ENCODE measurements at regions not wholly inside any gene's neighbourhood (a gene's known extent, or its start where the extent isn't known, plus 50 kb on each side); places are given as distances from the start of the nearest gene placed in this dataset.

DNA sequence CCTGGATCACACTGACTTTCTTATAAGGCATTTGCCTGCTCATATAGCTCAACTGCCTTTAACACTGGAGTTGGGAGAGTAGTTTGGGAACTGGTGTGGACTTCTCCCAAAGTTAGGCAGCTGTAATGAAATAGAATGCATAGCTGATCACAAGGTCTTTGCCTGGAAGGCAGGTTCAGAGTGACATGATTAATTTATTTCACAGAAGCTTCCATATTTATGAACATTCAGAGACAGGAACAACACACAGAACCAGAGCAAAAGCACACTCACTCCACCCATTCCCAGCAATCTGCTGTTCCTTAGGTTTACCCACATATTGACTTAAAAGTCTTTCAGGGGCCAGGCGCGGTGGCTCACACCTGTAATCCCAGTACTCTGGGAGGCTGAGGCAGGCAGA is 234.2 kb downstream of the REEP3 start:
- Histone ChIP-seq H3K27ac (ENCODE audit: low read depth, low read length) (no peak overlapping the region), H3K4me1 (ENCODE audit: insufficient read depth, low read length) (no peaks in the 10 kb centered on the region), H3K36me3 (ENCODE audit: insufficient read depth, low read length) (no peaks in the 10 kb centered on the region), H3K9me3 (ENCODE audit: low read length) (no peaks in the 10 kb centered on the region), H3K27me3 (ENCODE audit: insufficient read depth, low read length, poor library complexity, severe bottlenecking) (peaks cover 5% of the 10 kb centered on the region), H3K4me3 (ENCODE audit: low read length) (no peak overlapping the region)
- Mint-ChIP-seq H3K9me3 (peaks cover 0 to 3% (median 0%) of the 10 kb centered on the region in 5 donors), H3K27ac (no peak overlapping the region), H3K4me3 (no peak overlapping the region), H3K4me1 (no peaks in the 10 kb centered on the region), H3K36me3 (no peaks in the 10 kb centered on the region), H3K27me3 (peaks cover 3 to 15% of the 10 kb centered on the region in 2 donors)
- ChIA-PET POLR2A (no interaction called here), CTCF (no interaction called here)
- DNase-seq = no peak

DNA sequence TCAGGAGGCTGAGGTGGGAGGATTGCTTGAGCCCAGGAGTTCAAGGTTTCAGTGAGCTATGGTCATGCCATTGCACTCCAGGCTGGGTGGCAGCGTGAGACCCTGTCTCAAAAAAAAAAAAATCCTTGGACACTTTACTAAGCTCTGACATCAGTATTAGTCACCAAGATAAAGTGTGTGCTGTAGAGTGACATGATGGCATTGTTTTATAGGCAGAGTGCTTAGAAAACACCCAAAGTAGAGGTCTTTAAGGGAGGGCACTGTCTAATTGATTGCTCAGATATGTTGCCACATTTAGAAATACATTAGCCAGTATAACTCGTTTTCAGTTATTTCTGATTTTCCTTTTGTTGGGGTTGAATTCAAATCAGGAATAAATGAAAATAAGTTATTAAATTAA is 235.9 kb downstream of the REEP3 start:
- no peaks in the 10 kb centered on the region for H3K4me1 ChIP-seq (ENCODE audit: insufficient read depth, low read length)
- H3K27ac ChIP-seq (ENCODE audit: low read depth, low read length) = no peak overlapping the region
- H3K4me3 ChIP-seq (ENCODE audit: low read length) = no peak overlapping the region
- POLR2A ChIA-PET = no interaction called here
- H3K27ac Mint-ChIP-seq = no peak overlapping the region
- H3K4me3 Mint-ChIP-seq = no peak overlapping the region
- H3K9me3 Mint-ChIP-seq = peaks cover 0 to 3% (median 0%) of the 10 kb centered on the region in 5 donors
- no peaks in the 10 kb centered on the region for H3K36me3 Mint-ChIP-seq
- peaks cover 5% of the 10 kb centered on the region for H3K27me3 ChIP-seq (ENCODE audit: insufficient read depth, low read length, poor library complexity, severe bottlenecking)
- H3K27me3 Mint-ChIP-seq = peaks cover 11 to 24% of the 10 kb centered on the region in 2 donors
- CTCF ChIA-PET = no interaction called here
- no peak for DNase-seq
- H3K36me3 ChIP-seq (ENCODE audit: insufficient read depth, low read length) = no peaks in the 10 kb centered on the region
- H3K9me3 ChIP-seq (ENCODE audit: low read length) = no peaks in the 10 kb centered on the region
- no peaks in the 10 kb centered on the region for H3K4me1 Mint-ChIP-seq

DNA sequence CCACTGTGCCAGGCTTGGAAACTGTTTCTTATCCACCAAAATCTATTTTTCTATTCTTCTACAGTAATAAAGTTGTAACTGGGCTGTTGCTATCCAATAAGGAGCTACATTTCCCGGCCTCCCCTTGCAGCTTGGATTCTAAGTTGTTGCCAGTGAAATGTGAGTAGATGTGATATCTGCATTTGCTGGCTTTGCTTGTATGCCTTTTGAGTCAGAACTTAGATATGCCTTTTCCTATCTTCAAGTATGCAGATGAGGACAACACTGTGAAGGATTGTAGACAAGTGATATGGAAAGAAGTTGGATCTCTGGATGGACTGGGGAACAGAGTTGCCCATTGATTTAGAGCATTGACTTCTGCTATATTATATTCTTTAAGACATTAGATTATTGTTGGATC is 236.9 kb downstream of the REEP3 start:
- H3K4me3 Mint-ChIP-seq = no peak overlapping the region
- no peaks in the 10 kb centered on the region for H3K9me3 ChIP-seq (ENCODE audit: low read length)
- H3K27ac Mint-ChIP-seq = no peak overlapping the region
- H3K9me3 Mint-ChIP-seq = peaks cover 0 to 3% (median 0%) of the 10 kb centered on the region in 5 donors
- POLR2A ChIA-PET = no interaction called here
- H3K4me3 ChIP-seq (ENCODE audit: low read length) = no peak overlapping the region
- peaks cover 12 to 19% of the 10 kb centered on the region in 2 donors for H3K27me3 Mint-ChIP-seq
- no peaks in the 10 kb centered on the region for H3K36me3 ChIP-seq (ENCODE audit: insufficient read depth, low read length)
- DNase-seq = no peak
- peaks cover 5% of the 10 kb centered on the region for H3K27me3 ChIP-seq (ENCODE audit: insufficient read depth, low read length, poor library complexity, severe bottlenecking)
- CTCF ChIA-PET = no interaction called here
- no peaks in the 10 kb centered on the region for H3K4me1 ChIP-seq (ENCODE audit: insufficient read depth, low read length)
- no peaks in the 10 kb centered on the region for H3K36me3 Mint-ChIP-seq
- no peak overlapping the region for H3K27ac ChIP-seq (ENCODE audit: low read depth, low read length)
- no peaks in the 10 kb centered on the region for H3K4me1 Mint-ChIP-seq

DNA sequence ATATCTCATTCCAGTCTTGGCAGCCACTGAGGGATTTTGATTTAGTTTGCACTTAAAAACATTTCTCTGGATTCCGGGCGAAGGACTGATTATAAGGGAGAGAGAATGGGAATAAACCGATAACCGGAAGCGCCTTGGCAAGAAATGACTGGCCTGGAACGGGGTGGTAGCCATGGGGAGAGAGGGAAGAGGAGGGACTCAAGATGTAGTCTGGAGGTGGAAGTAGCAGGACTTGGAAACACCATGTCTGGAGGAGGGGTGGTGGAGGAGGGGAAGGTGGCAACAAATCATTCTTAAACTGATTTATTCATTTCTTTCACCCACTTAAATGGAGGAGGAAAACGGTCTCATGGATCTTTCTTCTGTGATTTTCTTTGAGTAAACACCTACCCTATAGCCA is 238.1 kb downstream of the REEP3 start:
- no peak for DNase-seq
- POLR2A ChIA-PET = no interaction called here
- H3K36me3 Mint-ChIP-seq = no peaks in the 10 kb centered on the region
- H3K27me3 Mint-ChIP-seq = peaks cover 14 to 20% of the 10 kb centered on the region in 2 donors
- Histone ChIP-seq H3K9me3 (ENCODE audit: low read length) (no peaks in the 10 kb centered on the region), H3K36me3 (ENCODE audit: insufficient read depth, low read length) (no peaks in the 10 kb centered on the region), H3K27ac (ENCODE audit: low read depth, low read length) (no peak overlapping the region), H3K27me3 (ENCODE audit: insufficient read depth, low read length, poor library complexity, severe bottlenecking) (peaks cover 5% of the 10 kb centered on the region), H3K4me1 (ENCODE audit: insufficient read depth, low read length) (no peaks in the 10 kb centered on the region), H3K4me3 (ENCODE audit: low read length) (no peak overlapping the region)
- H3K9me3 Mint-ChIP-seq = peaks cover 0 to 2% (median 0%) of the 10 kb centered on the region in 5 donors
- CTCF ChIA-PET = no interaction called here
- no peaks in the 10 kb centered on the region for H3K4me1 Mint-ChIP-seq
- H3K4me3 Mint-ChIP-seq = no peak overlapping the region
- H3K27ac Mint-ChIP-seq = no peak overlapping the region

DNA sequence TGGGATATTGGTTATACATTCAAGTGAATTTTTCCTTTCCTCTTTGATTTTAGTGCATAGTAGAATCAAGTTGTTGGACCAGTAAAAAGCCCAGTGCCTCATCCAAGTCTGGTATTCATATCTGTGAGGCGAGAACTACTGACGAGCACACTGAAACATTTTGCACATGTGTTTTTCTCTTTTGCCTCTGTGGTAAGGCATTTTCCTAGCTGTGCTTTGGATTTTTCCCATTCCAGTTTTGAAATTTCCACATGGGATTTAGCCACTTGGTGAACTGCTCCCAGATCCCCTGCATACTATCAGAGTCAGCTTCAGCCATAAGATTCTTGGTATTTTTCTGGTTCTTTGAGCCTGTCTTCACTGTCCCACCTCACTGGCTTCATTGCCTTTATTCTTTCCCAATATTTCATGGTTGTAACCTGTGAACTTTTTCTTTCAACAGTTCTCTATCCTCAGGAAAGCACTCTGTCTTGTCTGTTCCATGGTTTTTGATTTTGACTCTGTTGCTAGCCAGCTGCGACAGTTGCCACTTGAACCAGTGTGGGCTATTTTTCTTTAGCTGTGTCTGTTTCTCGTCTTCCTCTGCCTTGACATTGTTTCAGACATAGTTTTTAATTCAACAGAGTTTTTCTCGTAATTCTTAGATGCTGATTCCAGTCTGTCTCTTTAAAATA is 239.0 kb downstream of the REEP3 start:
- ChIA-PET POLR2A (no interaction called here), CTCF (no interaction called here)
- H3K27ac Mint-ChIP-seq = no peak overlapping the region
- H3K4me1 Mint-ChIP-seq = no peaks in the 10 kb centered on the region
- Histone ChIP-seq H3K27me3 (ENCODE audit: insufficient read depth, low read length, poor library complexity, severe bottlenecking) (peaks cover 5% of the 10 kb centered on the region), H3K4me1 (ENCODE audit: insufficient read depth, low read length) (no peaks in the 10 kb centered on the region), H3K4me3 (ENCODE audit: low read length) (no peak overlapping the region), H3K27ac (ENCODE audit: low read depth, low read length) (no peak overlapping the region), H3K36me3 (ENCODE audit: insufficient read depth, low read length) (no peaks in the 10 kb centered on the region), H3K9me3 (ENCODE audit: low read length) (no peaks in the 10 kb centered on the region)
- no peaks in the 10 kb centered on the region for H3K9me3 Mint-ChIP-seq
- peaks cover 16 to 21% of the 10 kb centered on the region in 2 donors for H3K27me3 Mint-ChIP-seq
- DNase-seq = no peak
- H3K4me3 Mint-ChIP-seq = no peak overlapping the region
- H3K36me3 Mint-ChIP-seq = no peaks in the 10 kb centered on the region

DNA sequence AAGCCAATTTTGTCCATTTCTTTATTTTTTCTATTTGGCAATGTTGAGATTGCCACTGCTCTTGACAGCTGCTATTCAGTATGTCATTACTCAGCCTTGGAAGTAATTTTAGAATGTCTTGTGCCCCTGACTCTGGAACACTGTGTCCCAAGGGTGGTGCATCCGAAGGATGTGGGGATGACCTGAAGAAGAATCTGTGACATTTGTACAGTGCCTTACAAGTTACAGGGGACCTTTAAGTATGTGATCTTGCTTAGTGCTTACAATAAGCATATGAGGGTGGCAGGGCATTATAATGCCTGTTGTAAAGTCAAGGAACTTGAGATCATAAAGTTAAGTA is 239.5 kb downstream of the REEP3 start:
- DNase-seq = no peak
- H3K27me3 Mint-ChIP-seq = peaks cover 16 to 21% of the 10 kb centered on the region in 2 donors
- no peak overlapping the region for H3K27ac Mint-ChIP-seq
- H3K4me1 ChIP-seq (ENCODE audit: insufficient read depth, low read length) = no peaks in the 10 kb centered on the region
- peaks cover 5% of the 10 kb centered on the region for H3K27me3 ChIP-seq (ENCODE audit: insufficient read depth, low read length, poor library complexity, severe bottlenecking)
- no peaks in the 10 kb centered on the region for H3K36me3 Mint-ChIP-seq
- no peak overlapping the region for H3K4me3 ChIP-seq (ENCODE audit: low read length)
- no peaks in the 10 kb centered on the region for H3K9me3 ChIP-seq (ENCODE audit: low read length)
- H3K9me3 Mint-ChIP-seq = no peaks in the 10 kb centered on the region
- no peak overlapping the region for H3K4me3 Mint-ChIP-seq
- no peak overlapping the region for H3K27ac ChIP-seq (ENCODE audit: low read depth, low read length)
- no peaks in the 10 kb centered on the region for H3K4me1 Mint-ChIP-seq
- no peaks in the 10 kb centered on the region for H3K36me3 ChIP-seq (ENCODE audit: insufficient read depth, low read length)
- POLR2A ChIA-PET = no interaction called here
- CTCF ChIA-PET = no interaction called here

DNA sequence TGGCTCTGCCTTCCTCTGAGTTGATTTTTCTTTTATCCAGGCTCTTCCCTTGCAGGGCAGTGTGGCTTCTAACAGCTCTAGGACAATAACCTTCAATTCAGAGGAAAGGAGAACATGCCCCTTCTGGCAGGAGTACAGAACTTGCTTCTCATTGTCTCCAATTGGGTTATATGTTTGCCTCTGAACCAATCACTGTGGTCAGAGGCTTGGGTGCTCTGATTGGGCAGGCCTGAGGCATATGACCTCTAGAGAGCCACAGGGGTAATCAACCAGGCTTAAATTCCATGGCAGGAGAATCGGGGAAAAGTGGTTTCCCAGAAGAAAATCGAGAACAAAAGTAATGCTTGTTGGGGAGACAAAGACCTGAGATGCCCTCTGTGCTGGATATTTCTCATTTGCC is 240.0 kb downstream of the REEP3 start:
- no peak overlapping the region for H3K27ac ChIP-seq (ENCODE audit: low read depth, low read length)
- H3K9me3 ChIP-seq (ENCODE audit: low read length) = no peaks in the 10 kb centered on the region
- Mint-ChIP-seq H3K4me3 (no peak overlapping the region), H3K27me3 (peaks cover 16 to 24% of the 10 kb centered on the region in 2 donors), H3K27ac (no peak overlapping the region), H3K4me1 (no peaks in the 10 kb centered on the region), H3K36me3 (no peaks in the 10 kb centered on the region), H3K9me3 (no peaks in the 10 kb centered on the region)
- no peaks in the 10 kb centered on the region for H3K36me3 ChIP-seq (ENCODE audit: insufficient read depth, low read length)
- peaks cover 5% of the 10 kb centered on the region for H3K27me3 ChIP-seq (ENCODE audit: insufficient read depth, low read length, poor library complexity, severe bottlenecking)
- ChIA-PET POLR2A (no interaction called here), CTCF (no interaction called here)
- H3K4me1 ChIP-seq (ENCODE audit: insufficient read depth, low read length) = no peaks in the 10 kb centered on the region
- DNase-seq = no peak
- no peak overlapping the region for H3K4me3 ChIP-seq (ENCODE audit: low read length)

DNA sequence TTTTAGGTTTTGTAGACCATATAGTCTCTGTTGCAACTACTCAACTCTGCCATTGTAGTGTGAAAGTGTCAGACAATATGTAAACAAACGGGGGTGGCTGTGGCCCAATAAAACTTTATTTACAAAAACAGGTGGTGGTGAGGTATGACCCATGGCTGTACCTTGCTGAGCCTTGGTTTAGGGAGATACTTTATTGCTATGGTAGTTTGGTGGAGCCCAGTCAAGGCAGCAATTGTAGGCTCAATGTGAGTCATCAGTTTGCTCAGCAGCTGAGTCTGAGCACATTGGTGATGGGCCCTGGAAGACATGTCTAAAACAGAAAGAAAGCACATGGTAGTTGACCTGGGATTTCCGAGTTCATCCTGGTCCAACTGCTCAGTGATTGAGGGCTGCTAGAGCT is 242.5 kb downstream of the REEP3 start:
- POLR2A ChIA-PET = no interaction called here
- Histone ChIP-seq H3K36me3 (ENCODE audit: insufficient read depth, low read length) (no peaks in the 10 kb centered on the region), H3K4me3 (ENCODE audit: low read length) (no peak overlapping the region), H3K27ac (ENCODE audit: low read depth, low read length) (no peak overlapping the region), H3K9me3 (ENCODE audit: low read length) (no peaks in the 10 kb centered on the region), H3K27me3 (ENCODE audit: insufficient read depth, low read length, poor library complexity, severe bottlenecking) (no peaks in the 10 kb centered on the region), H3K4me1 (ENCODE audit: insufficient read depth, low read length) (no peaks in the 10 kb centered on the region)
- Mint-ChIP-seq H3K27ac (no peak overlapping the region), H3K4me3 (no peak overlapping the region), H3K27me3 (peaks cover 12 to 38% of the 10 kb centered on the region in 2 donors), H3K4me1 (no peaks in the 10 kb centered on the region), H3K9me3 (no peaks in the 10 kb centered on the region), H3K36me3 (no peaks in the 10 kb centered on the region)
- no peak for DNase-seq
- CTCF ChIA-PET = no interaction called here

DNA sequence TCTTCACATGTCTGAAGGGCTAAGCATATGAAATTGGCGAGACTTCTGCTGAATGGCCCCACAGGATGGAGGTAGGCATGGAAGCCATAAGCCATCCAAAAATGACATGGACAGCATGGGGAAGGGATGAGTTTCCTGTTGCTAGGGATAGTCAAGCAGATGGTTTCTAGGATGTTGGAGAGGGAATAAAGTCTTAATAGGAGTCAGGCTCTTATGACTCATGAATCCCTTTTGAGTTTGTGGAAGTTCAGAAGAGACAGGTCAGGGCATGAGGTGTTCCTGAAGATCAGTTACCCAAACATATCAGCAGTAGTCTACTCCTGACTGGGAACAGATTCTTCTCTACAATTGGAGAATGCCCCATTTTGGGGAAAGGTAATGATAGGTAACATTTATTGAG is 243.9 kb downstream of the REEP3 start:
- peaks cover 12 to 41% of the 10 kb centered on the region in 2 donors for H3K27me3 Mint-ChIP-seq

More for the DNA sequence above, 243.9 kb downstream of the REEP3 start:
- H3K9me3 Mint-ChIP-seq = no peaks in the 10 kb centered on the region
- Histone ChIP-seq H3K27ac (ENCODE audit: low read depth, low read length) (no peak overlapping the region), H3K9me3 (ENCODE audit: low read length) (no peaks in the 10 kb centered on the region), H3K4me3 (ENCODE audit: low read length) (no peak overlapping the region), H3K27me3 (ENCODE audit: insufficient read depth, low read length, poor library complexity, severe bottlenecking) (no peaks in the 10 kb centered on the region), H3K4me1 (ENCODE audit: insufficient read depth, low read length) (no peaks in the 10 kb centered on the region), H3K36me3 (ENCODE audit: insufficient read depth, low read length) (no peaks in the 10 kb centered on the region)
- no peaks in the 10 kb centered on the region for H3K36me3 Mint-ChIP-seq
- no peaks in the 10 kb centered on the region for H3K4me1 Mint-ChIP-seq
- no peak for DNase-seq
- H3K27ac Mint-ChIP-seq = no peak overlapping the region
- no peak overlapping the region for H3K4me3 Mint-ChIP-seq
- ChIA-PET POLR2A (no interaction called here), CTCF (no interaction called here)

Measured in CD8-positive, alpha-beta memory T cell (primary cell).